ENCODE measurements at regions not wholly inside any gene's neighbourhood (a gene's known extent, or its start where the extent isn't known, plus 50 kb on each side); places are given as distances from the start of the nearest gene placed in this dataset.

GRCh38 chr5:53815471-53815870 is 255.0 kb downstream of the NDUFS4 start:
- TF ChIP-seq CTCF (IDR thresholded peaks at IDR 0.05): no peak
- TF ChIP-seq TEAD4 (CRISPR knock-in tag; IDR thresholded peaks at IDR 0.05): no peak
- no peak for TF ChIP-seq MAX (CRISPR knock-in tag; IDR thresholded peaks at IDR 0.05)
- no peak for TF ChIP-seq NFATC4 (CRISPR knock-in tag; IDR thresholded peaks at IDR 0.05)
- TF ChIP-seq ZNF317 (CRISPR knock-in tag; IDR thresholded peaks at IDR 0.05; ENCODE audit: borderline replicate concordance, low read depth): no peak
- TF ChIP-seq SOX15 (CRISPR knock-in tag; IDR thresholded peaks at IDR 0.05): no peak
- TF ChIP-seq PRRX2 (CRISPR knock-in tag; IDR thresholded peaks at IDR 0.05): no peak

All from WTC11 (cell line).